ENCODE measurements at regions not wholly inside any gene's neighbourhood (a gene's known extent, or its start where the extent isn't known, plus 50 kb on each side); places are given as distances from the start of the nearest gene placed in this dataset.

DNA sequence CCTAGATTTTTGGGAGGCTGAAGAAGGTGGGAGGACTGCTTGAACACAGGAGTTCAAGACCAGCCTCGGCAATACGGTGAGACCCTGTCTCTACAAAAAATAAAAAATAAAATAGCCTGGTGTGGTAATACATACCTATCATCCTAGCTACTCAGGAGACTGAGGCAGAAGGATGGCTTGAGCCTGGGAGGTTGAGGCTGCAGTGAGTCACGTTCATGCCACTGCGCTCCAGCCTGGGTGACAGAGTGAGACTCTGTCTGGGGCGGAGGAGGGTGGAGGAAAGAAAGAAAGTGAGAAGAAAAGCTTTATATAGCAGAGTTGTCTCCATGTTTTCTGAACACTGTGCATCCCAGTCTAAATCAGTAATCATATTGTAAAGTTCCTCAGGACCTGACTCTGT is 301.4 kb upstream of the CNTN6 start:
- H3K36me3 ChIP-seq (ENCODE audit: low read depth), result no peaks in the 10 kb centered on the region
- no peak overlapping the region for H3K27ac ChIP-seq (ENCODE audit: poor library complexity, severe bottlenecking)
- ATAC-seq (ENCODE audit: low read depth) (no peak), DNase-seq (ENCODE audit: low spot score) (no peak)
- H3K27me3 ChIP-seq (ENCODE audit: insufficient read depth, poor library complexity, severe bottlenecking), result no peaks in the 10 kb centered on the region
- H3K9me3 ChIP-seq (ENCODE audit: severe bottlenecking), result no peaks in the 10 kb centered on the region
- H3K4me1 ChIP-seq (ENCODE audit: insufficient read depth, poor library complexity, severe bottlenecking), result no peaks in the 10 kb centered on the region
- TF ChIP-seq, protein P1, sequence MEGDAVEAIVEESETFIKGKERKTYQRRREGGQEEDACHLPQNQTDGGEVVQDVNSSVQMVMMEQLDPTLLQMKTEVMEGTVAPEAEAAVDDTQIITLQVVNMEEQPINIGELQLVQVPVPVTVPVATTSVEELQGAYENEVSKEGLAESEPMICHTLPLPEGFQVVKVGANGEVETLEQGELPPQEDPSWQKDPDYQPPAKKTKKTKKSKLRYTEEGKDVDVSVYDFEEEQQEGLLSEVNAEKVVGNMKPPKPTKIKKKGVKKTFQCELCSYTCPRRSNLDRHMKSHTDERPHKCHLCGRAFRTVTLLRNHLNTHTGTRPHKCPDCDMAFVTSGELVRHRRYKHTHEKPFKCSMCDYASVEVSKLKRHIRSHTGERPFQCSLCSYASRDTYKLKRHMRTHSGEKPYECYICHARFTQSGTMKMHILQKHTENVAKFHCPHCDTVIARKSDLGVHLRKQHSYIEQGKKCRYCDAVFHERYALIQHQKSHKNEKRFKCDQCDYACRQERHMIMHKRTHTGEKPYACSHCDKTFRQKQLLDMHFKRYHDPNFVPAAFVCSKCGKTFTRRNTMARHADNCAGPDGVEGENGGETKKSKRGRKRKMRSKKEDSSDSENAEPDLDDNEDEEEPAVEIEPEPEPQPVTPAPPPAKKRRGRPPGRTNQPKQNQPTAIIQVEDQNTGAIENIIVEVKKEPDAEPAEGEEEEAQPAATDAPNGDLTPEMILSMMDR (IDR thresholded peaks at IDR 0.05; ENCODE audit: poor library complexity, severe bottlenecking), result no peak
- no peak overlapping the region for H3K4me3 ChIP-seq (ENCODE audit: severe bottlenecking)

DNA sequence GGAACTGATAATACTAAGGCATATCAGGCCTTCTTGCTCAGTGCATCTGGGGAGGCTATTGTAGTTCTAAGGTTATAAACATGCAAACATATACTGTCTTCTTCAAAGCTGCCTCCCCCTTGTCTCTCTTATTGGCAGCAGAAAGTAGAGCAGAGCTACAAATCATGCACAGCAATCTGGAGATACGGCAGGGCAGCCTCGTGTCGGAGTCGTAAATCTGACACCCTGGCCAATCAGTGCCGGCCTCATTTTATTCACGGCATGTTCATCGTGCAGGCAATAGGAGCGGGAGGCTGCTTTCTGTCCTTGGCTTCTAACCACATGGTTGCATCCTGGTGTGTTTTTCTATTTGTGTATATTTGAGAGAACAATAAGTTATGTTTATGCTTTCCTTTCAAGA is 300.2 kb upstream of the CNTN6 start:
- no peaks in the 10 kb centered on the region for H3K4me1 ChIP-seq (ENCODE audit: insufficient read depth, poor library complexity, severe bottlenecking)
- DNase-seq (ENCODE audit: low spot score) (no peak), ATAC-seq (ENCODE audit: low read depth) (no peak)
- H3K27ac ChIP-seq (ENCODE audit: poor library complexity, severe bottlenecking), result no peak overlapping the region
- no peaks in the 10 kb centered on the region for H3K9me3 ChIP-seq (ENCODE audit: severe bottlenecking)
- TF ChIP-seq, protein P1 (IDR thresholded peaks at IDR 0.05; ENCODE audit: poor library complexity, severe bottlenecking), result no peak
- no peaks in the 10 kb centered on the region for H3K27me3 ChIP-seq (ENCODE audit: insufficient read depth, poor library complexity, severe bottlenecking)
- H3K36me3 ChIP-seq (ENCODE audit: low read depth), result no peaks in the 10 kb centered on the region
- no peak overlapping the region for H3K4me3 ChIP-seq (ENCODE audit: severe bottlenecking)

DNA sequence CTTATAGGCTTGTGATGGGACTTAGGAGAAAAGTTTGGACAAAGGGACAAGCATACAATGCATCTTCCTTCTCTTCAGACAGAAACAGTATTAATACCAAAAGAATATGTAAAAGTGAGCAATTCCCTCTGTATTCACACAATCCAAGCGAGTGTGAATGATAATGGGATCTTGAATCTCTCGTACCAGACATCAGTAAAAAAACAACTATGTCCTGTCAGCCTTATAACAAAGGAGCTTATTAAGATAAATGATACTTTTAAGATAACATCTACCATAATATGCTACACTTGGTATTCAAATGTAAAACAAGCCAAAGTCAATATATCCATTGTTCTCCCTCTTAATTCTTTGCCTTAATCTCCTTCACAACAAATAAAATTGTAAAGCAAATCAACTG is 288.6 kb upstream of the CNTN6 start:
- H3K27me3 ChIP-seq (ENCODE audit: insufficient read depth, poor library complexity, severe bottlenecking), result no peaks in the 10 kb centered on the region
- no peak overlapping the region for H3K4me3 ChIP-seq (ENCODE audit: severe bottlenecking)
- H3K9me3 ChIP-seq (ENCODE audit: severe bottlenecking), result no peaks in the 10 kb centered on the region
- DNase-seq (ENCODE audit: low spot score) (no peak), ATAC-seq (ENCODE audit: low read depth) (no peak)
- H3K4me1 ChIP-seq (ENCODE audit: insufficient read depth, poor library complexity, severe bottlenecking), result no peaks in the 10 kb centered on the region
- TF ChIP-seq, protein P1 (IDR thresholded peaks at IDR 0.05; ENCODE audit: poor library complexity, severe bottlenecking), result no peak
- no peak overlapping the region for H3K27ac ChIP-seq (ENCODE audit: poor library complexity, severe bottlenecking)
- no peaks in the 10 kb centered on the region for H3K36me3 ChIP-seq (ENCODE audit: low read depth)

DNA sequence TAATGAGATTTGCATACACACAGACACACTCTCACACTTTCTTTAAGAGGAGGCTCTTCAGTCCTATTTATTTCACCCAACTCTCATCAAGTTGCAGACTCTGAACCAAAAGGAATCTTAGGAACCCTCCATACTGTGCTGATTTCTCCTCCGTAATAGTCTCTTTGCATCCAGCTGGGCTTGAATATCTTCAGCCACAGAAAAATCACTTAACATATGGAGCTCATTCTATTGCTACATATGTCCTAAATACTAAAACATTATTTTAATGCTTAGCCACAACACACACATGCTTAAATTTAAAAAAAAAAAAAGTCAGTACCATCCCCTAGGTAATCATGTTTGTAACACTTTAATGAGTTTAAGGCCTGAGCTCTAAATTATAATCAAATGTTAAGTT is 287.5 kb upstream of the CNTN6 start:
- Histone ChIP-seq H3K27ac (ENCODE audit: poor library complexity, severe bottlenecking) (no peak overlapping the region), H3K4me1 (ENCODE audit: insufficient read depth, poor library complexity, severe bottlenecking) (no peaks in the 10 kb centered on the region), H3K36me3 (ENCODE audit: low read depth) (no peaks in the 10 kb centered on the region), H3K27me3 (ENCODE audit: insufficient read depth, poor library complexity, severe bottlenecking) (no peaks in the 10 kb centered on the region), H3K9me3 (ENCODE audit: severe bottlenecking) (no peaks in the 10 kb centered on the region), H3K4me3 (ENCODE audit: severe bottlenecking) (no peak overlapping the region)
- DNase-seq (ENCODE audit: low spot score) (no peak), ATAC-seq (ENCODE audit: low read depth) (no peak)
- TF ChIP-seq, protein P1 (IDR thresholded peaks at IDR 0.05; ENCODE audit: poor library complexity, severe bottlenecking), result no peak

DNA sequence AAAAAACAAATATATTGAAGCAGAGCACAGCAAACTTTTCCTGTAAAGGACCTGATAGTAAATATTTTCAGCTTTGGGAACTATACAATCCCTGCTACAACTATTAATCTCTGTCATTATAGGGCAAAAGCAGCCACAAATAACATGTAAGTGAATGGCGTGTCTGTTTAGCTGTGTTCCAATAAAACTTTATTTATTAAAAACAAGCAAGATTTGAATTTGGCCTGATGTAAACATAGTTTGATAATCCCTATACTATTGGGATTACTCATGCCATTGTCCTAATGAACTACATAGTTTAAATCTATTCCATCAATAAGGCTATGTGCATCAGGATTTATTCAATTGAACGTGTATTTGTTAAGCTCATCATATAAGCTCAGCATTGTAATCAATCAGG is 286.8 kb upstream of the CNTN6 start:
- no peaks in the 10 kb centered on the region for H3K36me3 ChIP-seq (ENCODE audit: low read depth)
- DNase-seq (ENCODE audit: low spot score), result no peak
- H3K4me1 ChIP-seq (ENCODE audit: insufficient read depth, poor library complexity, severe bottlenecking), result no peaks in the 10 kb centered on the region
- H3K4me3 ChIP-seq (ENCODE audit: severe bottlenecking), result no peak overlapping the region
- ATAC-seq (ENCODE audit: low read depth), result no peak
- H3K27me3 ChIP-seq (ENCODE audit: insufficient read depth, poor library complexity, severe bottlenecking), result no peaks in the 10 kb centered on the region
- no peaks in the 10 kb centered on the region for H3K9me3 ChIP-seq (ENCODE audit: severe bottlenecking)
- H3K27ac ChIP-seq (ENCODE audit: poor library complexity, severe bottlenecking), result no peak overlapping the region
- TF ChIP-seq, protein P1 (IDR thresholded peaks at IDR 0.05; ENCODE audit: poor library complexity, severe bottlenecking), result no peak

All from RWPE2 (cell line).